ENCODE measurements at regions not wholly inside any gene's neighbourhood (a gene's known extent, or its start where the extent isn't known, plus 50 kb on each side); places are given as distances from the start of the nearest gene placed in this dataset.

GRCh38 chr5:75002271-75002670, 50.1 kb downstream of the GCNT4 start:
- no peak overlapping the region for H3K27ac ChIP-seq
- no peak for TF ChIP-seq CTCF (conservative IDR thresholded peaks at IDR 0.05)
- no peak for TF ChIP-seq ZFX (IDR thresholded peaks at IDR 0.05)

DNA sequence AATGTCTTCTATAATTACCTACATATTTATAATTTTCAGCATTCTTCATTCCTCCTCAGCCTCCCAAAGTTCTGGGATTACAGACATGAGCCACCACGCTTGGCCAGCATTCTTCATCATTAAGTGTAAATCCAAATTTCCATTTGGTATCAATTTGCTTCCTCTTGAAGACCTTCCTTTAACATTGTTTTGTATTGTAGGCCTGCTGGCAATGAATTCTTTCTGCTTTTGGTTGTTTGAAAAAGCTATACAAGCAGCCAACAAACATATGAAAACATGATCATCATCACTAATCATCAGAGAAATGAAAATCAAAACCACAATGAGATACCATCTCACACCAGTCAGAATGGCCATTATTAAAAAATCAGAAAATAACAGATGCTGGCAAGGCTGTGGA, 56.4 kb downstream of the GCNT4 start:
- H3K27ac ChIP-seq: no peak overlapping the region
- TF ChIP-seq ZFX (IDR thresholded peaks at IDR 0.05) (no peak), CTCF (conservative IDR thresholded peaks at IDR 0.05) (no peak)

- no peak overlapping the region for H3K27ac ChIP-seq
- no peak for TF ChIP-seq ZFX (IDR thresholded peaks at IDR 0.05)
- TF ChIP-seq CTCF (conservative IDR thresholded peaks at IDR 0.05): no peak
Observed at GRCh38 chr5:74994826-74995225, 57.5 kb downstream of the GCNT4 start.

DNA sequence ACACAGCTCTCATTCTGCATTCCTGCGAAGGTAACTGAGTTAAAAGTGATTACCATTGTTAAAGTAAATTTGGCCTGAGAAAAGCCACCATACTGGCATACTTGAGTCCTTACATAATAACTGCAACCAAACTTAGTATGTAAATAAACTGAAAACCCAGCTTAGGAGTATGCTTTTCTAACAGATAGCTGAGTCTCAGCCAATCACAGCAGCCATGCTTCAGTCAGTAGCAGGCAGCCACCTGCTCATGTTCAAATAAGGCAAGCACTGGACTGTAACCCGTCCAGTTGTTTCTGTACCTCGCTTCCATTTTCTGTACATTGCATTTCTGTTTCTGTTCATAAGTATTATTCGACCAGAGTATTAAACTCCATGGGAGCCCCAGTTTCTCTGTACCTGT, 58.6 kb downstream of the GCNT4 start:
- no peak for TF ChIP-seq ZFX (IDR thresholded peaks at IDR 0.05)
- no peak for TF ChIP-seq CTCF (conservative IDR thresholded peaks at IDR 0.05)
- H3K27ac ChIP-seq: no peak overlapping the region

- TF ChIP-seq CTCF (conservative IDR thresholded peaks at IDR 0.05) (no peak), ZFX (IDR thresholded peaks at IDR 0.05) (no peak)
- no peak overlapping the region for H3K27ac ChIP-seq
Observed at GRCh38 chr5:74992791-74993190, 59.6 kb downstream of the GCNT4 start.

DNA sequence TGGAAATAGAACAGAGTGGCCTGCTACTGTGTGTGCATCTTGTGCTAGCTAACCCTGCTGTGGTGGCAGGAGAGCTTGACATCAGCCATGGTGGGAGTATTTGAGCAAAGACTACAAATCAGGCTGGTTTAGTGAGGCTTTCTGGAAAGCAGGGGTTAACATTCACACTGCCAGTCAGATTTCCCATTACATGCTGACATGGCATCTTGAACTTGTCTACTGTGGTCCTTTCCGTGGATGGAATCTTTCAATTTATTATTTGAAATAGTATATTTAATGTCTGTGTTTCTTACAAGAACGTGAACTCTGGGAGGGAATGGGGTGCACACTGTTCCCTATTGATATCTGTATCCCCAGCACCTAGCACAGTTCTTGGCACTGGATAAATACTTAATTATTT, 60.8 kb downstream of the GCNT4 start:
- H3K27ac ChIP-seq: no peak overlapping the region
- TF ChIP-seq CTCF (conservative IDR thresholded peaks at IDR 0.05) (no peak), ZFX (IDR thresholded peaks at IDR 0.05) (no peak)

DNA sequence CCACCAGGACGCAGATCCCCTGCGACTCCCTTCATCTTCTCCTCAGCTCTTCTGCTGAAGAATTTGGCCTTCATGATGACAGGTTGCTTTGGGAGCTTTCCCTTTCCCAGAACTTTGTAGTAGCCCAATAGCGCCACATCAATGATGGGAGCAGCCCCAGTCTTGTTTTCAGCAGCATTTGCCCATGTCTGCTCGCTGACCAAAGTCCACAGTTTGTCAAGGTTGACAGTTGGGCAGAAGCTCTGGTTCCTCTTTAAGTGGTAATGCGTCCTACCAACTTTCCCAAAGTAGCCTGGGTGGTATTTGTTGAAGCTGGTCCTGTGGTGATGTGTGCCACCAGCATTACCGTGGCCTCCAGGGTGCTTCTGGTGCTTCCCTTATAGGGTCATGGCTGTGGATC, 62.2 kb downstream of the GCNT4 start:
- TF ChIP-seq ZFX (IDR thresholded peaks at IDR 0.05) (no peak), CTCF (conservative IDR thresholded peaks at IDR 0.05) (no peak)
- H3K27ac ChIP-seq: no peak overlapping the region
